H1 (cell line): ENCODE measurements at regions not wholly inside any gene's neighbourhood (a gene's known extent, or its start where the extent isn't known, plus 50 kb on each side); places are given as distances from the start of the nearest gene placed in this dataset.

Source experiments
- CTCF ChIA-PET: fragments of 300-600 bp; sonication (Branson Sonifier 250); formaldehyde crosslinking; loops from one replicate; lab custom pipeline; 2021; ENCODE audit not compliant: partially characterized antibody; lab: Charles Lee
- POLR2A ChIA-PET: fragments of 300-600 bp; sonication (Branson Sonifier 250); formaldehyde crosslinking; loops from one replicate; lab custom pipeline; 2021; ENCODE audit warnings: inconsistent platforms; ENCODE audit not compliant: partially characterized antibody; lab: Charles Lee
- DNase-seq, 2 experiments: peaks; one replicate each; pipeline versions ENCODE4 v3.0.0 to v3.0.0-alpha.2; 2010 to 2022; ENCODE audit warnings: low spot score in 2 of 2, low read depth in 1 of 2, mixed read lengths in 1 of 2
- FAIRE-seq: peaks from 2 replicates; lab custom pipeline; 2011; peaks lifted over from hg19 to GRCh38; lab: Jason Lieb, UNC
- H2AFZ ChIP-seq: 2 replicates; pipeline ENCODE4 v1.8.1; 2012; ENCODE audit warnings: low read length, inconsistent platforms
- H2AK5ac ChIP-seq: 2 replicates; pipeline ENCODE4 v1.6.1; 2013; ENCODE audit warnings: low read depth, low read length
- H2BK120ac ChIP-seq: replicated peaks from 2 replicates; pipeline ENCODE3; 2013; ENCODE audit warnings: low read depth, low read length, inconsistent platforms
- H2BK12ac ChIP-seq: 2 replicates; pipeline ENCODE4 v1.6.1; 2013; ENCODE audit warnings: low read depth, low read length
- H2BK15ac ChIP-seq: 2 replicates; pipeline ENCODE4 v1.6.1; 2013; ENCODE audit warnings: low read length
- H2BK20ac ChIP-seq: 2 replicates; pipeline ENCODE4 v1.6.1; 2013; ENCODE audit warnings: low read length
- H2BK5ac ChIP-seq: 2 replicates; pipeline ENCODE4 v1.6.1; 2013; ENCODE audit warnings: low read depth, low read length
- H3K14ac ChIP-seq: 2 replicates; pipeline ENCODE4 v1.6.1; 2013; ENCODE audit warnings: inconsistent platforms; ENCODE audit not compliant: insufficient read length
- H3K18ac ChIP-seq: 2 replicates; pipeline ENCODE4 v1.6.1; 2013; ENCODE audit warnings: low read length; ENCODE audit errors: extremely low read depth
- H3K23ac ChIP-seq: 2 replicates; pipeline ENCODE4 v1.6.1; 2013; ENCODE audit warnings: inconsistent platforms; ENCODE audit not compliant: insufficient read length
- H3K23me2 ChIP-seq: 2 replicates; pipeline ENCODE4 v1.6.1; 2013; ENCODE audit warnings: low read depth, low read length
- H3K27ac ChIP-seq: 2 replicates; pipeline ENCODE4 v1.6.1; 2011; ENCODE audit warnings: low read depth, low read length, inconsistent platforms
- H3K27me3 ChIP-seq, 4 experiments: replicated peaks in 1 of 4; 1 replicate in 1 of 4; 2 replicates in 3 of 4; pipeline versions ENCODE4 v1.6.1 to v1.8.1; 2011 to 2013; ENCODE audit warnings: low read length in 3 of 4, mild to moderate bottlenecking in 3 of 4, inconsistent platforms in 2 of 4, mixed read lengths in 2 of 4, moderate library complexity in 1 of 4; ENCODE audit not compliant: control insufficient read depth in 3 of 4, insufficient read depth in 3 of 4; ENCODE audit errors: extremely low read depth in 1 of 4
- H3K36me3 ChIP-seq, 4 experiments: 2 replicates each; pipeline versions ENCODE4 v1.6.1 to v1.8.1; 2011 to 2013; ENCODE audit warnings: mild to moderate bottlenecking in 4 of 4, low read length in 3 of 4, moderate library complexity in 2 of 4, control low read depth in 1 of 4, inconsistent platforms in 1 of 4; ENCODE audit not compliant: insufficient read depth in 4 of 4, control insufficient read depth in 2 of 4
- H3K4ac ChIP-seq: replicated peaks from 2 replicates; pipeline ENCODE3; 2013; ENCODE audit warnings: low read length, low read depth, mixed read lengths, inconsistent platforms; ENCODE audit not compliant: insufficient read length
- H3K4me1 ChIP-seq, 4 experiments: replicated peaks in 1 of 4; 1 replicate in 1 of 4; 2 replicates in 3 of 4; pipeline versions ENCODE4 v1.6.1 to v1.8.1; 2011 to 2013; ENCODE audit warnings: low read length in 3 of 4, inconsistent platforms in 2 of 4, mixed read lengths in 1 of 4; ENCODE audit not compliant: insufficient read depth in 4 of 4, control insufficient read depth in 3 of 4
- H3K4me2 ChIP-seq, 2 experiments: 2 replicates each; pipeline versions ENCODE4 v1.6.1 to v1.8.1; 2011 to 2013; ENCODE audit warnings: low read depth in 2 of 2, low read length in 2 of 2, control low read depth in 1 of 2, inconsistent platforms in 1 of 2, mild to moderate bottlenecking in 1 of 2; ENCODE audit not compliant: insufficient read depth in 1 of 2
- H3K4me3 ChIP-seq, 4 experiments: fragments of 200-600, 300-600 bp in 1 of 4; sonication (generic), shearing (Covaris generic), sonication (Bioruptor Twin) in 1 of 4; 2 replicates each; pipeline versions ENCODE4 v1.5.1 to v1.8.1; 2011 to 2016; ENCODE audit warnings: low read length in 4 of 4, low read depth in 3 of 4, control low read depth in 2 of 4, inconsistent platforms in 2 of 4, mild to moderate bottlenecking in 2 of 4, mixed read lengths in 1 of 4, moderate library complexity in 1 of 4; ENCODE audit not compliant: insufficient read depth in 2 of 4; ENCODE audit errors: extremely low read depth in 1 of 4
- H3K56ac ChIP-seq: replicated peaks from 2 replicates; pipeline ENCODE3; 2013; ENCODE audit warnings: low read depth, mild to moderate bottlenecking, mixed read lengths, low read length, inconsistent platforms; ENCODE audit not compliant: insufficient read length
- H3K79me1 ChIP-seq: 2 replicates; pipeline ENCODE4 v1.6.1; 2013; ENCODE audit warnings: low read depth, low read length, control low read depth
- H3K79me2 ChIP-seq, 2 experiments: 2 replicates each; pipeline versions ENCODE4 v1.6.1 to v1.8.1; 2012 to 2013; ENCODE audit warnings: low read length in 2 of 2, mild to moderate bottlenecking in 2 of 2, inconsistent platforms in 1 of 2; ENCODE audit not compliant: insufficient read depth in 2 of 2, control insufficient read depth in 1 of 2
- H3K9ac ChIP-seq, 4 experiments: replicated peaks in 1 of 4; 1 replicate in 1 of 4; 2 replicates in 3 of 4; pipeline versions ENCODE4 v1.6.1 to v1.8.1; 2011 to 2013; ENCODE audit warnings: low read depth in 3 of 4, low read length in 3 of 4, control low read depth in 2 of 4, mild to moderate bottlenecking in 2 of 4, moderate library complexity in 2 of 4, inconsistent platforms in 1 of 4; ENCODE audit errors: extremely low read depth in 1 of 4
- H3K9me3 ChIP-seq, 2 experiments: 2 replicates each; pipeline versions ENCODE4 v1.6.1 to v1.8.1; 2012 to 2013; ENCODE audit warnings: mild to moderate bottlenecking in 2 of 2, moderate library complexity in 2 of 2, control low read depth in 1 of 2, inconsistent platforms in 1 of 2, low read depth in 1 of 2, low read length in 1 of 2, mixed read lengths in 1 of 2; ENCODE audit not compliant: insufficient read depth in 2 of 2
- H4K20me1 ChIP-seq, 2 experiments: replicated peaks in 1 of 2; 2 replicates each; pipeline versions ENCODE3 to v1.8.1; 2011 to 2013; ENCODE audit warnings: inconsistent platforms in 2 of 2, low read length in 2 of 2, mild to moderate bottlenecking in 1 of 2; ENCODE audit not compliant: insufficient read depth in 2 of 2, control insufficient read depth in 1 of 2
- H4K5ac ChIP-seq: 2 replicates; pipeline ENCODE4 v1.6.1; 2013; ENCODE audit warnings: low read length, low read depth, mixed read lengths, inconsistent platforms; ENCODE audit not compliant: insufficient read length
- H4K8ac ChIP-seq: 2 replicates; pipeline ENCODE4 v1.8.0; 2013; ENCODE audit warnings: mild to moderate bottlenecking, moderate library complexity, low read length, inconsistent platforms; ENCODE audit not compliant: insufficient read depth; ENCODE audit errors: extremely low read depth
- H4K91ac ChIP-seq: replicated peaks from 2 replicates; pipeline ENCODE3; 2013; ENCODE audit warnings: low read length, mixed read lengths, inconsistent platforms; ENCODE audit not compliant: insufficient read length
- BACH1 ChIP-seq: IDR thresholded peaks from 2 replicates; pipeline ENCODE4 v1.6.1; 2012; ENCODE audit warnings: low read length, improper control_type of control experiment
- BCL11A ChIP-seq, 2 experiments: IDR thresholded peaks; one replicate each; pipeline ENCODE4 v1.6.1; 2011; ENCODE audit warnings: low read depth in 2 of 2, low read length in 2 of 2, mild to moderate bottlenecking in 2 of 2
- CHD1 ChIP-seq: IDR thresholded peaks from 2 replicates; pipeline ENCODE4 v1.6.1; 2012; ENCODE audit warnings: low read depth, low read length, improper control_type of control experiment
- EGR1 ChIP-seq: IDR thresholded peaks from 2 replicates; pipeline ENCODE4 v1.6.1; 2011; ENCODE audit warnings: low read depth, low read length, borderline replicate concordance
- EP300 ChIP-seq, 2 experiments: IDR thresholded peaks; 1 replicate in 1 of 2; 2 replicates in 1 of 2; pipeline ENCODE4 v1.6.1; 2011 to 2012; ENCODE audit warnings: low read depth in 2 of 2, low read length in 2 of 2, mild to moderate bottlenecking in 2 of 2, borderline replicate concordance in 1 of 2, inconsistent platforms in 1 of 2, moderate library complexity in 1 of 2
- GTF2F1 ChIP-seq: IDR thresholded peaks from 2 replicates; pipeline ENCODE4 v1.6.1; 2012; ENCODE audit warnings: low read depth, low read length, improper control_type of control experiment, borderline replicate concordance
- KDM1A ChIP-seq: fragments of 200-600, 300-600 bp; sonication (generic); IDR thresholded peaks from 2 replicates; pipeline ENCODE4 v1.7.1; 2016; ENCODE audit warnings: mild to moderate bottlenecking, low read length, borderline replicate concordance
- POLR2AphosphoS5 ChIP-seq: IDR thresholded peaks from 2 replicates; pipeline ENCODE4 v1.6.1; 2011; ENCODE audit warnings: low read depth, low read length
- RFX5 ChIP-seq: IDR thresholded peaks from 2 replicates; pipeline ENCODE4 v1.6.1; 2011; ENCODE audit warnings: low read depth, low read length, improper control_type of control experiment, borderline replicate concordance
- SRF ChIP-seq: IDR thresholded peaks from 2 replicates; pipeline ENCODE4 v1.6.1; 2011; ENCODE audit warnings: mild to moderate bottlenecking, low read depth, low read length, moderate library complexity
- TAF1 ChIP-seq: IDR thresholded peaks from 2 replicates; pipeline ENCODE4 v1.6.1; 2011; ENCODE audit warnings: mild to moderate bottlenecking, low read depth, low read length
- TEAD4 ChIP-seq: IDR thresholded peaks from 2 replicates; pipeline ENCODE4 v1.6.1; 2012; ENCODE audit warnings: low read depth, low read length, inconsistent platforms, mixed read lengths
- WGBS, 2 experiments: shearing (Covaris generic) in 1 of 2; methylation state at CpG; one replicate each; pipeline versions ENCODE4 v1.1.6 to v1.1.7; 2013 to 2015; ENCODE audit warnings: low lambda C conversion rate in 2 of 2, mixed read lengths in 2 of 2, inconsistent platforms in 1 of 2, low coverage in 1 of 2, missing lambda C conversion rate in 1 of 2; ENCODE audit not compliant: insufficient replicate concordance in 2 of 2, insufficient coverage in 1 of 2, insufficient read length in 1 of 2; ENCODE audit errors: extremely low coverage in 1 of 2, missing lambda C conversion rate in 1 of 2; 5-methylcytosine and 5-hydroxymethylcytosine counted together

DNA sequence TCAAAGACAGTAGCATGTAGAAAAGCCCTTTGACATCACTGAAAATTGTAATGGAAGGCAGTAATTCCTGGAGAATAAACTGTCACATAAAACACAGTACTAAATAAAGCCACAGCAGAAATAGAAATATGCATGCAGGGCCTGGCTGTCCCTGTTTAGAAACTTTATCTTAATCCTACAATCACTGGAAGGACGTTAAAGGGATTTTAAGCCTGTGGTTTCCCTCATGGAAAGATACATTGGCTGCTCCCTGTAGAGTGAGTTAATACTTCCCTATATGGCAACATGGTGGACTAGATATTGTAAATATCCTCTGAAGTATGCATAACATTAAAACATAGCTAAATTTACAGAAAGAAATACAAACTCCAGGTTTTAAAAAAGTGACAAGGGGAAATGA is 1334.9 kb upstream of the CELF2 start:
- TF ChIP-seq KDM1A (no peak), BACH1 (no peak), EGR1 (no peak), SRF (no peak), POLR2AphosphoS5 (no peak), GTF2F1 (no peak), EP300 (IDR thresholded peaks at IDR 0.05; ENCODE audit: borderline replicate concordance in 1 of 2, low read depth in 2 of 2, low read length in 2 of 2) (no peak), CHD1 (no peak), RFX5 (no peak), TEAD4 (no peak), TAF1 (no peak), BCL11A (IDR thresholded peaks at IDR 0.05; ENCODE audit: low read depth in 2 of 2, low read length in 2 of 2) (no peak)
- TF ChIP-seq, all 59 proteins: peak for 0
- ChIA-PET POLR2A (no interaction called here), CTCF (interaction anchor here (1.2 kb wide), 1 partner anchor 340 kb away, joined by 8 read pairs; no protein-coding TSS in a partner anchor)
- Histone ChIP-seq H2BK20ac (no peak overlapping the region), H3K4me3 (no peak overlapping the region), H3K79me2 (no peaks in the 10 kb centered on the region), H4K8ac (no peak overlapping the region), H3K18ac (no peak overlapping the region), H3K56ac (no peak overlapping the region), H2AK5ac (no peak overlapping the region), H4K5ac (no peak overlapping the region), H2BK12ac (no peak overlapping the region), H3K9ac (no peak overlapping the region), H3K4me1 (no peaks in the 10 kb centered on the region), H3K27me3 (peaks cover 0 to 2% (median 0%) of the 10 kb centered on the region in 4 experiments; a peak in 2 of 7 replicates), H3K14ac (no peak overlapping the region), H2BK5ac (no peak overlapping the region), H3K4ac (no peak overlapping the region), H2BK120ac (no peak overlapping the region), H3K27ac (no peak overlapping the region), H2AFZ (no peak overlapping the region), H3K23me2 (no peaks in the 10 kb centered on the region), H3K4me2 (no peak overlapping the region), H3K79me1 (no peaks in the 10 kb centered on the region), H3K36me3 (no peaks in the 10 kb centered on the region; a peak in 1 of 8 replicates), H3K9me3 (peaks cover 10 to 11% of the 10 kb centered on the region in 2 experiments; a peak in 3 of 4 replicates), H4K91ac (no peak overlapping the region), H4K20me1 (no peaks in the 10 kb centered on the region), H2BK15ac (no peak overlapping the region), H3K23ac (no peak overlapping the region)
- no peak for DNase-seq
- FAIRE-seq, result no peak
- 79% methylated on average over 1 of the region's 1 CpG; no CpG with 5 or more reads in 1 of the 2 experiments for WGBS, 2 experiments
